ENCODE measurements at regions not wholly inside any gene's neighbourhood (a gene's known extent, or its start where the extent isn't known, plus 50 kb on each side); places are given as distances from the start of the nearest gene placed in this dataset.

- DNase-seq = no peak
These were observed 127.7 kb upstream of the LRFN2 start for GRCh38 chr6:40714576-40715564.

GRCh38 chr6:40714143-40714542, 127.0 kb upstream of the LRFN2 start:
- DNase-seq = no peak

- no peak for DNase-seq
These were observed 126.0 kb upstream of the LRFN2 start for GRCh38 chr6:40713002-40713719.

GRCh38 chr6:40710626-40711330, 123.6 kb upstream of the LRFN2 start:
- no peak for DNase-seq

- DNase-seq = no peak
These were observed 120.9 kb upstream of the LRFN2 start for GRCh38 chr6:40708049-40708448.

- no peak for DNase-seq
These were observed 119.0 kb upstream of the LRFN2 start for GRCh38 chr6:40706178-40706577.

GRCh38 chr6:40705354-40705753, 118.2 kb upstream of the LRFN2 start:
- no peak for DNase-seq

- DNase-seq = no peak
These were observed 114.3 kb upstream of the LRFN2 start for GRCh38 chr6:40701352-40702007.

- no peak for DNase-seq
These were observed 112.9 kb upstream of the LRFN2 start for GRCh38 chr6:40700006-40700580.

- DNase-seq = no peak
These were observed 108.7 kb upstream of the LRFN2 start for GRCh38 chr6:40695750-40696415.

- no peak for DNase-seq
These were observed 108.0 kb upstream of the LRFN2 start for GRCh38 chr6:40695114-40695513.

GRCh38 chr6:40693768-40694167, 106.6 kb upstream of the LRFN2 start:
- DNase-seq = no peak

- no peak for DNase-seq
These were observed 105.2 kb upstream of the LRFN2 start for GRCh38 chr6:40692337-40692736.

- DNase-seq = no peak
These were observed 102.0 kb upstream of the LRFN2 start for GRCh38 chr6:40689185-40689584.

- no peak for DNase-seq
These were observed 101.1 kb upstream of the LRFN2 start for GRCh38 chr6:40688214-40688761.

GRCh38 chr6:40685862-40686261, 98.7 kb upstream of the LRFN2 start:
- no peak for DNase-seq

- DNase-seq = no peak
These were observed 94.5 kb upstream of the LRFN2 start for GRCh38 chr6:40681622-40682021.

- no peak for DNase-seq
These were observed 91.8 kb upstream of the LRFN2 start for GRCh38 chr6:40678941-40679340.

- DNase-seq = no peak
These were observed 87.0 kb upstream of the LRFN2 start for GRCh38 chr6:40674170-40674569.

GRCh38 chr6:40672087-40672486, 84.9 kb upstream of the LRFN2 start:
- DNase-seq = no peak

- no peak for DNase-seq
These were observed 84.5 kb upstream of the LRFN2 start for GRCh38 chr6:40671694-40672050.

Data from midbrain (tissue), 1 donor.